HT-29 (cell line): ENCODE measurements at regions not wholly inside any gene's neighbourhood (a gene's known extent, or its start where the extent isn't known, plus 50 kb on each side); places are given as distances from the start of the nearest gene placed in this dataset.

ENCODE experiments used
- DNase-seq: peaks from one replicate; pipeline ENCODE4 v3.0.0-alpha.2; 2015; ENCODE audit warnings: low spot score

- DNase-seq, result no peak
Measured at GRCh38 chr3:181764544-181764943, 52.8 kb downstream of the SOX2 start.

GRCh38 chr3:181770296-181770695 is 58.6 kb downstream of the SOX2 start:
- no peak for DNase-seq

- no peak for DNase-seq
Measured at GRCh38 chr3:181771120-181771519, 59.4 kb downstream of the SOX2 start.

- no peak for DNase-seq
Measured at GRCh38 chr3:181772166-181772565, 60.4 kb downstream of the SOX2 start.

GRCh38 chr3:181773921-181774320 is 62.2 kb downstream of the SOX2 start:
- no peak for DNase-seq

- DNase-seq, result peak; percentile 49
Measured at GRCh38 chr3:181782306-181782954, 70.7 kb downstream of the SOX2 start.

GRCh38 chr3:181790561-181790960 is 78.8 kb downstream of the SOX2 start:
- DNase-seq, result no peak

GRCh38 chr3:181791056-181791955 is 79.6 kb downstream of the SOX2 start:
- DNase-seq, result no peak

- no peak for DNase-seq
Measured at GRCh38 chr3:181793006-181793405, 81.3 kb downstream of the SOX2 start.

GRCh38 chr3:181794011-181794790 is 82.5 kb downstream of the SOX2 start:
- no peak for DNase-seq

- no peak for DNase-seq
Measured at GRCh38 chr3:181796641-181797040, 84.9 kb downstream of the SOX2 start.

GRCh38 chr3:181797431-181797830 is 85.7 kb downstream of the SOX2 start:
- DNase-seq, result no peak

- DNase-seq, result no peak
Measured at GRCh38 chr3:181805703-181806102, 94.0 kb downstream of the SOX2 start.

- DNase-seq, result no peak
Measured at GRCh38 chr3:181808053-181808452, 96.3 kb downstream of the SOX2 start.

GRCh38 chr3:181823716-181824115 is 112.0 kb downstream of the SOX2 start:
- DNase-seq, result no peak

GRCh38 chr3:181824961-181825360 is 113.2 kb downstream of the SOX2 start:
- DNase-seq, result no peak

- peak; percentile 39 for DNase-seq
Measured at GRCh38 chr3:181839039-181839915, 127.6 kb downstream of the SOX2 start.

- no peak for DNase-seq
Measured at GRCh38 chr3:181839916-181840297, 128.2 kb downstream of the SOX2 start.

- DNase-seq, result no peak
Measured at GRCh38 chr3:181844211-181844610, 132.5 kb downstream of the SOX2 start.

GRCh38 chr3:181847276-181847675 is 135.6 kb downstream of the SOX2 start:
- no peak for DNase-seq

GRCh38 chr3:181851063-181851462 is 139.3 kb downstream of the SOX2 start:
- DNase-seq, result peak; percentile 52
